ENCODE measurements at regions not wholly inside any gene's neighbourhood (a gene's known extent, or its start where the extent isn't known, plus 50 kb on each side); places are given as distances from the start of the nearest gene placed in this dataset.
A peak's percentile ranks its signal among the peaks of the same experiment; 100 is the strongest.

DNA sequence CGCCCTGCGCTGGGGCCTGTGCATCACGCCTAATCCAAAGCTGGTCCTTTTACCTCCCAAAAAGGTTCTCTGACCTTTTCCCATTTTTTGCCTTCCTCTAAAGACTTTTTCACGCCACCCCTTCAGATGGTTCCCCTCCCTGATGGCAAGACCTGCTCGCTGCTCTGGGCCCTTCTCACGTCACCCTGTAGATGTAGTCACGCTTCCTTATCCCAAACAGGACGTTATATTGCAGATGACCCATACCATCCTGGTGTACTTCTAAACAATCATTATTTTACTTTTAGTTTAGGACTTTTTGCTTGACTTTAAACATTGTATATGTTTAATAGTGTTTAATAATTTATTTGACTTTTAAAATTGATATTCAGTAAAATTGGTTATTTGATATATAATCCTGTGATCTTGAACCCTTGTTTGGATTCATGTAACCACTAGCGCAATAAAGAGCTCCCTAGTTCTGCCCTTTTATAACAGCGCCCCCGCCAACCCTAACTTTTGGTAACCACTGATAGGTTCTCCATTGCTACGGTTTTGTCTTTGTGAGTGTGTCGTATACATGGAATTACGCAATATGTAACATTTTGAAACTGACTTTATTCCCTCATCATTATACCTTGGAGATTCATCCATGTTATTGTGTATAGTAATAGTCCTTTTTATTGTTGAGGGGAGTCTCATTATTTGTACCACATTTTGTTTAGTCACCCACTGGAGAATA is 159.0 kb upstream of the CHRNA7 start:
- no peak for DNase-seq (ENCODE audit: low read depth)

DNA sequence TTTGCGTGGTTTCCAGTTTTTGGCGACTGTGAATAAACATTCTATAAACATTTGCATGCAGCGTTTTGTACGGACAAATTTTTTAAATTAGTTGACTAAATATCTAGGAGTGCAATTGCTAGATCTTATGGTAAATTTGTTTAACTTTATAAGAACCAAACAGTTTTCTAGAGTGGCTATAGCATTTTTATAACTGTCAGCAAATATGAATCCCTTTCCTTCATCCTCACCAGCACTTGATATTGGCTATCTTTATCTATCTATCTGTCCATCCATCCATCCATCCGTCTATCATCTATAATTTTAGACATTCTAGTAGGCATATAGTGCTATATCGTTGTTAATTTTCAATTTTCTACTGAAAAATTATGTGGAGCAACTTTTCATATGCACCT is 158.4 kb upstream of the CHRNA7 start:
- DNase-seq (ENCODE audit: low read depth), result no peak

DNA sequence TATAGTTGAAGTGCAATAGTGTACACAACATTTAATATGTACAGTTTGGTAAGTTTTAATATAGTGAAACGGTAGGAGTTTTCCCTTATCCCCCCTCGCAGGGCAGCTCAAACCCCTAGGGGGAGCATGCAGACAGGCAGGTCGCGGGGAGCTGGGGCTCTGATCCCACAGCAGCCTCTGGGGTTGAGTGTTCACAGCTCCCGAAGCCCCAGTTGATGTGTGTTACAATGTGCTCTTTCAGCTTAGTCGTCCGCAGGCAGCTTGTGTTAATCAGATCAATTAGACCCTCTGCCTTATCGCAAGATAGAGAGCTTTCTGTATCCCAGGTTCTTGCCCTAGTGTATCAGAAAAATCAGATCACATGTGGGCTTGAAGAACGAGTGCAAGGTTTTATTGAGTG is 143.1 kb upstream of the CHRNA7 start:
- no peak for DNase-seq (ENCODE audit: low read depth)

DNA sequence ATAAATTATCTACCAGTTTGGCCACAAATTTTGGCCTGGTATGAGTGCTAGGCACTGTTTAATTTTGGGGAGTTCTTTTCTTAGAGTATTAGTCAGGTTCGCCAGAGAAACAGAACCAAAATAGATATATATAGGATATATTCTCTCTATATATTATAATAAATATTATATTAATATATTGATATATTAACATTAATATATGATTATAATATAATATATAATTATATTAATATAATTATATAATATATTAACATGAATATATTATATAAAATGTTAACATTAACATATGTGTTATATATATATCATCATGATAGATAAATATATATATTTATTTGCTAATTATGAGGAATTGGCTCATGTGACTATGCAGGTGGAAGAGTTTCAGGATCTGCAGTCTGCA is 137.8 kb upstream of the CHRNA7 start:
- DNase-seq (ENCODE audit: low read depth), result no peak

DNA sequence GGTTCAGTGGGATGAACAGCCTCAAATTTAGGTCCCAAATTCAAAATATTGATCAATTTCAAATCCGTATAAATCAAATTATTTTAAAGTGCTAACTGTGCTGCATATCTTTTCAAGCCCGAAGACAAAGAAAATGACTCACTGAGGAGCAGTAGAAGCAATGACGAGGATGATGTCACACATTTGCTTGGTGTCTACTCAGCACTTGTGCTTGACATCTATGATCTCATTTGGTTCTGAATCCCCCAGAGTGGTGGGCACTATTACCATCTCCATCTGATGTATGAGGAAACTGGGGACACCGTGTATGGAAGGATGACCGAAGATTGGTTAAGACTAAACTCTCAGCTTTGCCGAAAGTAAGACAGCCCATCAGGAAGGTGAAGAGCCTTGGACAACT is 136.5 kb upstream of the CHRNA7 start:
- DNase-seq (ENCODE audit: low read depth), result no peak

DNA sequence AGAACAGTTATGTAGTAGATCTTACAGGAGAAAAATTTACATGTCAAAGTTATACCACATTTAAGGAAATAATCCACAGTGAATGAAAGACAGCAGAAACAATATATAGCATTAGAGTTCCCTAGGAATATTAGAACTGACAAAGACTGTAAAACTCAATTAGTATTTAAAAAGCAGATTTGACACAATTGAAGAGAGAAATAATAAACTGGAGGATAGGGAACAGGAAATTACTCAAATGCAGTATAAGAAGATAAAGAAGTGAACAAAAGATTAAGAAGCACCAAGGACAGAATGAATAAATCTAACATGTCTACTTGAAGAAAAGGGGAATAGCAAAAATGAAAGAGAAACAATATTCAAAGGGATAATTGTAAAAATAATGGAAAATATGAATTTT is 132.6 kb upstream of the CHRNA7 start:
- no peak for DNase-seq (ENCODE audit: low read depth)

DNA sequence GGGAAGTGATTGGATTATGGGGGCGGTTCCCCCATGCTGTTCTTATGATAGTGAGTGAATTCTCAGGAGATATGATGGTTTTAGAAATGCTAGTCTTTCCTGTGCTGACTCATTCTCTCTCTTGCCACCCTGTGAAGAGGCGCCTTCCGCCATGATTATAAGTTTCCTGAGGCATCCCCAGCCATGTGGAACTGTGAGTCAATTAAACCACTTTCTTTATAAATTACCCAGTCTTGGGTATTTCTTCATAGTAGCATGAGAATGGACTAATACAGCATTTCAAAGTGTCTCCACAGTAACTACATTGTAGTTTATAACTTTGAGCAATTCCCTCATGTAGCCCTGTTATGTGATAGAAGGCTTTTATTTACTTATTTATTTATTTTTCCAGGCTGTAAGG is 128.8 kb upstream of the CHRNA7 start:
- DNase-seq (ENCODE audit: low read depth), result no peak

DNA sequence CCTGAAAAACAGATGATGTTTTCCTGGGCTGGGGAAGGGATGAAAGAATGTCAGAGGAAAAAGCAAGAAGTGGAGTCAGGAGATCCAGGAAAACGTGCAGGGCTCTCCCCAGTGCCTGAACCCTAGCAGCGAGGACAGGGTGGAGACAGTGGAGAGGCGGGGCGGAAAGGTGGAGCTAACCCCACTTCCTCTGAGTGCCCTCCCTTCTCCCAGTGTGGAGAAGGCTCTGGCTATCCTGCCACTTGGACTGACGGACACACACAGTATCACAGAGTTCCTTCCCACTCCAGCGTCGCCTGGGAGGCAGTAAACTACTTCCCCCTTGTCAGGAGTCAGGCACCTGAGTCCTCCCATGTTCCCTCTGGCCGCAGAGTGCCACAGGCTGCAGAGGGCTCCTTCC is 125.3 kb upstream of the CHRNA7 start:
- DNase-seq (ENCODE audit: low read depth), result no peak

DNA sequence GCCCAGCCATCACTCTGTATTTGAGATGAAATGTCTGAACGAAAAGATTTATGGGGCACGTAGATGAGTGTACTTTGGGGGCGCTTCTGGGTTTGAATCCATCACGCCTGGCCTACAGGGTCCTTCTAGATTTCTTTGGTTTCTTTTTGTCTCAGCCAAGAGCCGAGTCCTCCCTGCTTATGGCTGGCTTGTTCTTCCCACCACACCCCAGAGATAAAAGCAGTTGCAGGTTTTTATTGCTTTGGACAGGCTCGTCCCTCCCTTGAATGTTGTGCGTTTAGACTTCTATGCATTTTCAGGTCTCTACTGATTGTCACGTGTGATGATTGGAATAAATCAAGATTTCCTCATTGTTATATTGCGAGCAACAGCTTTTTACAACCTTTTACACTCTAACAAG is 104.8 kb upstream of the CHRNA7 start:
- no peak for DNase-seq (ENCODE audit: low read depth)

DNA sequence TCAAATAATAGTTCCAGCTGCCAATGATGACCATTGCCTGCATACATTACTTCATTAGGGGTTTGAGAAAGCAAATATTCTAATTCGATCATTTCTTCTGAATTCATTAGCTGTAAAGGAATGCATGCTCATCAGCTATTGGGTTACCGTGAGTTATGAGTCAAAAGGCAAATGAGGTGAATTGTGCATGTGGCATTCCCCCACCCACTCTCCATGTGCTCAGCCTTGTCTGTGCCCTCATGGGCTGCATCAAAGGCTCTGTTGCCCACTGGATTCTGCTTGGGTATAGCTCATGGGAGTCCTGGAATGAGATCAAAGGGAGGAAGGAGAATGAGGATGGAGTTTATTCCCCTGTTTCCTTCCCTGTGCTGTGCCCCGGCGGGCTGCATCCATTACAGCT is 99.3 kb upstream of the CHRNA7 start:
- DNase-seq (ENCODE audit: low read depth), result peak; percentile 24

DNA sequence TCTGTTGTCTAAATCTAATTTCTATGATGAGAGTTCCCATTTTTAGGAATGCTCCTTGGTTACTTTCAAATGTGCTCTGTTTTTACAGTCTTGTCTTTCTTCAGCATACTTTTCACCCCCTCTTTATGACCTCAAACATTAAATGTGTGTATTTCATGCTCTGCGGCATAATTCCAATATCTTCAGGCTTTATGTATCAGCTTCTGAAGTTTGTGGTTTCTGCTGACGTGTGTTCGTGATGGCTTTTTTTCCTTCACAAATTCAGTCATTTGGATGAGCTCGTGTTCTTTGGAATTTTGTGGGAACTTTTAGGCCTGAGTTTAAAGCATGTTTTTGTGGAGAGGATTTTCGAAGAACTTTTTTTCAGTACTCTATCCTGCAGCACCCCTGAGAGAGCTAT is 97.7 kb upstream of the CHRNA7 start:
- DNase-seq (ENCODE audit: low read depth), result no peak

DNA sequence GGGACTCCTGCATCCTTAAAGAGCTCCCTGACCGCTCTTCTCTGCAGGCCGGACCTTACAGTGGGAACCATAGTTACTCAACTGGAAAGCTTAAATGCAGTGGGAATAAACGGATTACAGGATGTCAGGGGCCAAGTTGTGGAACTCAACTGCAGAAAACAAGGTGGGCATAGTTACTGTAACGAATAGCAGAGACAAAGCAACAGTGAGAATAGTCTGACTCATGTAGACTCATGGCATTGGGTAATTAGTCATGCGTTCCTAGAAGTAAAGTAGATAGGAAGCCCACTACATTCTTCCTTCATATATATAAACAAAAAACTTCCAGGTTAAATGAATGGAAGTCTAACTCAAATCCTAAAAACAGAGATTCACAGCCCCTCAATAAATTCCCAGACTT is 95.5 kb upstream of the CHRNA7 start:
- DNase-seq (ENCODE audit: low read depth), result no peak

DNA sequence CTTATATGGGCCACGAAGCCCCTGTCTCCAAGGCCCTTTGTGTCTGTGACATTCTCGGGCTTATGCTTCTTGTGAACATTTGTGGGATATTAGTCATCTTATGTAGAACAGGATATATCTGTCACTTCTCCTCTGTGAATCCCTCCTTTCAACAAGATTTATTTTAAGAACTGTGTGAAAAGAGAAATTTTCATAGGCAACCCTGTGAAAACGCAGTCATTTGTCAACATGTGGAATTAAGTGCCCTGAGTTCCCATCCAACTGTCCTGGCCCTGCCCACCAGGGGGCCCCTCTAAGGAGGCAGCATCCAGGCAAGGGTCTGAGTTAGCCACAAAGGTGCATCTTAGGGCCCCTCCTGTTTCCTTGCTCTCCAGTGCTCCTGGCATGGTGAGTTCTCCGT is 76.8 kb upstream of the CHRNA7 start:
- no peak for DNase-seq (ENCODE audit: low read depth)

DNA sequence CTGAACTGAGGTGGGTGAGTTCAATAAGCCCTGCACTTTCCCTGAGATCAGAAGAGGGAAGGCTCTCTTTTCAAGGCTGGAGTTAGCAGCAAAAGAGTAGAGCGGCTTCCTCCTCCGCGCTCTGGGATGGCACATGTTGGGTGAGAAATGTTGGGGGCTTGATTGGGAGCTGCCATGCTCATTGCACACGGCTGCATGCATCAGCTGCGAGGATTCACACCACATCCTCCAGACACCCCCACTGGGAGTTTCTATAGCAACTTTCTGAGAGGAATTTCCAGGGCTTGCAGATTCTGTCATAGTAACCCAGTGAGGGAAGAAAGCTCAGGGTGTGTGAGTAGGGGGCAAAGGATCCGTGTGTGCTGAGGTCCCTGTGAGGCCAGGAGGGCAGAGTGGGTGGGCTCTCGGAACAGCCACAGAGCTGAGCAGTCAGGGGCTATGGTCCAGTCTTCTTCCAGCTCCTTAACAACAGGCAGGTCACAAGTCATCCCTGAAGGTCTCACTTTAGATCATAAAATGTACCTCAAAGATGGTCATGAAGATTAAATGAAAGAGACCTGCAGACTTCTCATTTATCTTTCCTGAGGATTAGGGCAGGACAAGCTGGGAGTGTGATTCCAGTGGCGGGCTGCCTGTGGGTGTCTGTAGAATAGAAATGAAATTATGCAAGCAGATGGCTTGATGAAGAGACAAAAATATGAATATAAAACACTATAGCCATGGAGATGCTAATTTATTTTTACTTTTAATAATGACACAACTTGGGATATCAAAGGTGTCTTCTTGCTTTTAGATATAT is 75.7 kb upstream of the CHRNA7 start:
- DNase-seq (ENCODE audit: low read depth), result no peak

DNA sequence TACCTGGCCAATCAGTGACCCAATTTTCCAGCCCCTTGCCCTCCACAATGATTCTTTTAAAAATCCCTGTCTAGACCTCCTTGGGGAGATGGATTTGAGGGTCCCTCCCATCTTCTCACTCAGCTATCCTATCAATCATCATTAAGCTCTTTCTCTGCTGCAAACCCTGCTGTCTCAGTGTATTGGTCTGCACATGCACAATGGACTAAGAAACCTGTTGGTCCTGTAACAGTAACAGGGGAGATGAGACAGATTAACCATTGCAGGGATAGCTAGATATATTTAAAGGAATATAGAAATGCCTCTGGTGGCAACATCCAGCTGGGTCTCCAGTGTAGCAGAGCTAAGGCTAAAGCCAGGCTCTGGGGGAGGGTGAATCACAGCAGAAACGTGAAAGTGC is 74.6 kb upstream of the CHRNA7 start:
- DNase-seq (ENCODE audit: low read depth), result no peak

DNA sequence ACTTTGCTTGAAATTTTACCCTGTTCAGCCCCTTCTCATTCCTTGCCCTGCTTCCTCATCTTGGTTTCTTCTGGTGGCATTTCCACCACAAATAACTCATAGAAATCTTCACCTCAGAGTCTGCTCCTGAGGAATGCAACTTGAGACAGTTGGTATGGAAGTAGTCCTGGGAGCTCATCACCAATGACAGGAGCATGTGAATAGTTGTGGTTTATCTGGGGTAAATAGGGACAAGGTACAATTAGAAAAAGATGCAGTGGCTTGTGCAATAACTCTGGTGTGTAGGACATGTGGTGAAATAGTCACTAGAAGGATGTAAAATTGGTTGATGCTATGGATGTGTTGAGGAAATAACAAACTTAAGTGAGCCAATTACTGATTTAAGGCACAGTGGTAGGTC is 72.7 kb upstream of the CHRNA7 start:
- no peak for DNase-seq (ENCODE audit: low read depth)

DNA sequence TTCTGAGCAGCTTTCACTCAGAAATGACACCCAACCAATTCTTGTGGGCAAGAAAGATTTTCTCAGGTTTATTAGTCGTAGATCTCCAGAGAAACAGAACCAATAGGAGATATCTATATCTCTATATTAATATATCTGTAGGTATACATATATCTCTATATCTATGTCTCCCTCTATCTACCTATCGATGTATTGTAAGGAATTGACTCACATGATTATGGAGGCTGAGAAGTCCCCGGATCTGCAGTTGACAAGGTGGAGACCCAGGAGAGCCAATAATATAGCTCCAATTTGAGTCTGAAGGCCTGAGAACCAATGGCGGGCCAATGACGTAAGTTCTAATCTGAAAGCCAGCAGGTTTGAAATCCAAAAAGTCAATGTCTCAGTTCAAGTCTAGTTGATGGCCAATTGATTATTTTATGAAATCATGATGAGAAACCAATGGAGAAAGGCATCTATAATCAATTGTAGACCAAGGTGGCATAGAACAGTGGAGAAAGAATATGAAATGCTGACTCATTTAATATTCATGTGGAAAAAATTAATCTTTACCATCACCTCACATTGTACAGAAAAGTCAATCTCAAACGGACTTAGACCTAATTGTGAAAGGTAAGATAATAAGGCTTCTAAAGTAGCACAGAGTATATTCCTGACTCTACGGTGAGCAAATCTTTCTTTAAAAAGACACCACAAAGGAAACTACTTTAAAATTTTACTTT is 65.6 kb upstream of the CHRNA7 start:
- DNase-seq (ENCODE audit: low read depth), result no peak

DNA sequence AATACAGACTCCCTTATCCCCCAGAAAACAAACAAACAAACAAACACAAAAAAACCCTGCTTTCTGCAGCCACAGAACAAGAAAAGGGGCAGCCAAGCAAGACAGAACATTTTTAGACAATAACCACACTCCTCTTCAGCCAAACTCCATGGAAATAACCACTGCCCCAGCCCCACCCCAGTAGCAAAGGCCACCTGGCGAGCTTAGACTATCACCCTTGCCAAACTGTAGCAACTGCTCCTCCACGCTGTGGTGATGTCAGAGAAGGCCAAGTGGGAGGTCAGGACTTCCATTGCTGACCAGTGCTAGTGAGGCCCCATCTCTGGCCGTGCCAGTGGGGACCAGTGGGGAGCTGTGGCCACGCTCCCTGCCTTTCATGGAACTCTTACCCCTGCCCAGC is 60.3 kb upstream of the CHRNA7 start:
- no peak for DNase-seq (ENCODE audit: low read depth)

DNA sequence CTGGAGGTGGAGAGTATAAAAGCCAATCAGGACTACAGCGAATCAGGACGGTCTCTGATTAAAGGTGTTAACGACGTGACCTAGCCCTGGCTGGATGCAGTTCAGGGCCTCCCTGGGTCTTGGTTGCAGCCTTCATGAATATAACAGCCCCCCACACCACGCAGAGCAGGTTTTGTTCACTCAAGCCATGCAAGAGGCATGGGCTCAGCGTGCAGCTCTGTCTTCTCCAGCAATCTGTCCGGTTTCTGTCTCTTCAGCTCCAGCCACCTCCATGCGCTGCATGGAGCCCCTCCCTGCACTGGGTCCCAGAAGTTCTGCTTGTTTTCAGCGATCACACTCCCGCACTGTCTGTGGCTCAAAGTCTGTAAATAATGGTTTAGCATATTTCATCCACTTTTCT is 57.1 kb upstream of the CHRNA7 start:
- no peak for DNase-seq (ENCODE audit: low read depth)

DNA sequence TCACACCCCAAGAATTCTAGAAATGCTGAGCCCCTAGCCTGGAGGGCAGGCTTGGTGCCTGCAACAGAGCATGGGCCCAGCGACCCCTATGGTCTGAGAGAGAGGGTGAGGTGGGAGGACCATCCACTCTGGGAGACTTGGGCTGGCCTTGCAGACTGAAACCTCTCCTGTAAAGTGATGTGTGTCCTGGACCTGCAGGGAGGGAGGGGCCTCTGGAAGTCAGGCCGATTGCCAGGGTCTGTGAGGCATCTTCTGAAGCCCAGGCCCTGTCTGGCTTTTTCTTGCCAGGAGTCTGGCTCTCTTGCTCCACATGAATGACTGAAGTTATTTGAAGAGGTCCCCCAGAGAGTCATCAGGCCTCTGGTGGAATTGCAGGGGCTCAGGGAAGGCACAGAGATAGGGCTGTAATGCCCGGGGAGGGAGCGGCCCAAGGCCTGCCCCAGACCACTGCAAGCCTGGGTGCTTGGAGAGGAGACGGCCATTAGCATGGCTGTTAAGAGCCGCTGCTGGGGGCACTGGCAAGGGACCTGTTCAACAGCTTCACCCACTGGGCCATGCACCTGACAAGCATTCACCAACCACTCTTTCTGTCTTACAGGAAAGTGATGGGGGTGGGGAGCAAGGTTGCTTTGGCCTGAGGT is 56.0 kb upstream of the CHRNA7 start:
- DNase-seq (ENCODE audit: low read depth), result no peak

DNA sequence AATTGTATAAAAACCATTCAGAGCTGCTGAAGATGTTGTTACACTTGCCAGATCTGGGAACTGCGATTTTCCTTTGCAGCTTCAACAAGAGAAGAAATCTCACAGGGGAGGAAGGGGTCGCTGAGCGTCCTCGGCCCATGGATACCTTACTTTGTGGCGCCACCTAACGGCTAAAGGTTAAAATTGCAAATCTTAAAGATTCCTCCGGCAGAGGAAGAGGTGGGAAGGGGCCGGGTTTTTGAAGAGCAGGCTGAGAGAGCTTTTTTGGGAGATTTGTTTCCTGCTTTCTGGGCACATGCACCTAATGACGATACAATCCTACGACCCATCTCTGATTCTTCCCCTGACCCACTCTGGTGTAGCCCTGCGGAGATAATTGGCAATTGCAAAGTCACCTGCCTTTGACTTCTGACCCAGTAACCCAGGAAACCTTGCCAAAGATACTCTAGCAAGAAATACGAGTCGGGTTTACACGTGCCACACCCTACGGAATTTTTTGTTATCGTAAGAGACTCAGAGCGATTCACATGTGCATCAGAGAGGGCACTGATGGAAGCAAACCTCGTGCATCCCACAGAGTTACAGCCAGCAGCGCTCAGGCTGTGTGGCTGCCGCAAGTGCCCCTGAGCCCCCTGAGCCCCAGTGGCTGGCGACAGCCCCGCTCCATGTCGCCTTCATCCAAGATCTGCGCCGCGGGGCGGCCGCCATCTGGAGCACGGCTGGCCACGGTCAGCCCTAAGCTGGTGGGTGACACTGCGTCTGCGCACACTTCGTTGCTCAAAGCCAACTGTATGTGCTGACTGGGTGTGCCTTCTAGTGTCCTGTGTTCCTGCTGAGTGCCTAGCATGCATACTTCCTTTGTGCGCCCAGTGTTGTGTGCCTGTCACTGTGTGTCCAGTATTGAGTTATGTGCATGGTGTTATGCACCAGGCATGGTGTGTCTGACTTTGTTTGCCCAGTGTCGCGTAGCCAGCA is 55.2 kb upstream of the CHRNA7 start:
- peak; percentile 8 for DNase-seq (ENCODE audit: low read depth)

DNA sequence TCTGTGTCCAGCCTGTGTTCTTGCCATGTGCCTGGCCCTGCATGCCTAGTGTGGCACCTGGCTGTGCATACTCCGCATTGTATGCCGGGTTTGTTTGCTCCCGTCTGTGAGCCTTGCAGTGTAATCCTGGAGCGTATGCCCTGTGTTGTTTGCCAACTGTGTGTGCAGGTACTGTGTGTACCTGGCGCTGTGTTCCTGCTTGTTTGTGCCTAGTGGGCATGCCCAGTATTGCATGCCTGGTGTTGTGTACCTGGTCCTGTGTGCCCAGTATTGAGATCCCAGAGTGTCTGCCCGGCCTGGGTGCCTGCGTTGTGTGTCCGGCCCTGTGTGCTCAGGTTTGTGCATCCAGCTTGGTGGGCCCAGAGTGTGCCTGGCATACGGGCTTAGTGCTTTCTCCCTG is 54.5 kb upstream of the CHRNA7 start:
- DNase-seq (ENCODE audit: low read depth), result no peak

Data from stimulated activated CD4-positive, alpha-beta T cell treated with anti-CD3 and anti-CD28 coated beads, Interleukin-2, amount 100 ng/mL, for 4 hours (primary cell).